ENCODE measurements at regions not wholly inside any gene's neighbourhood (a gene's known extent, or its start where the extent isn't known, plus 50 kb on each side); places are given as distances from the start of the nearest gene placed in this dataset.
A peak's percentile ranks its signal among the peaks of the same experiment; 100 is the strongest.

DNA sequence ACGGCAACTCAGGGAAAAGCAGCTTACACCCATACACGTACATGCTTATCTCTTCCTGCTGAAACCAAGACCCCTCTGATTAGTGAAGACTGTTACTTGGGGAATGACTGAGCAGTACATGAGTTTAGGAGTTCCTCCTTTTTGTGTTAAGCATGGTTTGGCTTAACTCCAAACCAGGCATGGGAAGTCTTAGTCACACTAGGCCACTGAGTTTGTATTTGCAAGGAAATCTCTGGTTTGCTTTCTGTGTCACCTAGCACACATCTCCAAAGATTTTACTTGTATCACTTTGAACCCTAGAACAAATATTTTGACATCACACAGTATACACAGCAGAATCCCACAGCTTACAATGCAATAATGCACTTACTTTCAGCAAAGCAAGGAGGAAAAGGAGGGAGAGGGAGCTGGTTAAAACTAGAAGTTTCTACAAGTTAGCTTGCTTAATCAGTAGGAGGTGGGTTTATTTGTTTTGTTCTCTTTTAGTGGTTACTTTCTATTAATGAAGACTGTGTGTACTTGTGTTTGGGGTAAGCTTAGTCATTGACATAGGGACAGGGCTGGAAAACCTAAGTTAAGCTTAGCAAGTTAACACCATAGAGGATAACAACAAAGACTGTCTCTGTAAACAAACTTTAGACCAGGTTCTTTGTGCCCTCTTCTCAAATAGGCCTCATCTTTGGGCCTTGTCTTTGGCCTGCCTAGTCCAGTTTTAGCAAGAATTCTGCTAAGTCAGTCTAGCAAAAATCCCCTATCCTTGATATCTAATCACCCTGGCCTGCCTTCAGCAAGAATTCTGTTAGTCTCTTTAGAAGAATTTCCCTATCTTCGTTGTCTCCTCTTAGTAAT lies 219.4 kb downstream of the MREG start (continued):
- TF ChIP-seq HMGN3 (IDR thresholded peaks at IDR 0.05; ENCODE audit: borderline replicate concordance, extremely low read depth, insufficient read length, low read depth, low read length) (no peak), TAF9B (IDR thresholded peaks at IDR 0.05; ENCODE audit: partially characterized antibody) (peak; percentile 51), PCBP2 (IDR thresholded peaks at IDR 0.05; ENCODE audit: low read depth, low read length, poor library complexity, severe bottlenecking) (no peak), ZNF511 (CRISPR knock-in tag; IDR thresholded peaks at IDR 0.05) (no peak), EP400 (IDR thresholded peaks at IDR 0.05) (peak; percentile 59), TEAD2 (tag; IDR thresholded peaks at IDR 0.05) (no peak), RB1 (IDR thresholded peaks at IDR 0.05; ENCODE audit: low read depth) (no peak), RUNX1 (IDR thresholded peaks at IDR 0.05; ENCODE audit: low read depth) (no peak), ZNF239 (CRISPR knock-in tag; IDR thresholded peaks at IDR 0.05) (no peak), SOX6 (IDR thresholded peaks at IDR 0.05) (no peak), HCFC1 (IDR thresholded peaks at IDR 0.05; ENCODE audit: low read depth, low read length) (no peak), HNRNPUL1 (IDR thresholded peaks at IDR 0.05; ENCODE audit: low read length) (no peak), ZNF318 (IDR thresholded peaks at IDR 0.05; ENCODE audit: borderline replicate concordance in 1 of 2, low read depth in 1 of 2) (no peak), MAFK (IDR thresholded peaks at IDR 0.05; ENCODE audit: low read length) (peak; percentile 50)
- TF ChIP-seq, protein P1, sequence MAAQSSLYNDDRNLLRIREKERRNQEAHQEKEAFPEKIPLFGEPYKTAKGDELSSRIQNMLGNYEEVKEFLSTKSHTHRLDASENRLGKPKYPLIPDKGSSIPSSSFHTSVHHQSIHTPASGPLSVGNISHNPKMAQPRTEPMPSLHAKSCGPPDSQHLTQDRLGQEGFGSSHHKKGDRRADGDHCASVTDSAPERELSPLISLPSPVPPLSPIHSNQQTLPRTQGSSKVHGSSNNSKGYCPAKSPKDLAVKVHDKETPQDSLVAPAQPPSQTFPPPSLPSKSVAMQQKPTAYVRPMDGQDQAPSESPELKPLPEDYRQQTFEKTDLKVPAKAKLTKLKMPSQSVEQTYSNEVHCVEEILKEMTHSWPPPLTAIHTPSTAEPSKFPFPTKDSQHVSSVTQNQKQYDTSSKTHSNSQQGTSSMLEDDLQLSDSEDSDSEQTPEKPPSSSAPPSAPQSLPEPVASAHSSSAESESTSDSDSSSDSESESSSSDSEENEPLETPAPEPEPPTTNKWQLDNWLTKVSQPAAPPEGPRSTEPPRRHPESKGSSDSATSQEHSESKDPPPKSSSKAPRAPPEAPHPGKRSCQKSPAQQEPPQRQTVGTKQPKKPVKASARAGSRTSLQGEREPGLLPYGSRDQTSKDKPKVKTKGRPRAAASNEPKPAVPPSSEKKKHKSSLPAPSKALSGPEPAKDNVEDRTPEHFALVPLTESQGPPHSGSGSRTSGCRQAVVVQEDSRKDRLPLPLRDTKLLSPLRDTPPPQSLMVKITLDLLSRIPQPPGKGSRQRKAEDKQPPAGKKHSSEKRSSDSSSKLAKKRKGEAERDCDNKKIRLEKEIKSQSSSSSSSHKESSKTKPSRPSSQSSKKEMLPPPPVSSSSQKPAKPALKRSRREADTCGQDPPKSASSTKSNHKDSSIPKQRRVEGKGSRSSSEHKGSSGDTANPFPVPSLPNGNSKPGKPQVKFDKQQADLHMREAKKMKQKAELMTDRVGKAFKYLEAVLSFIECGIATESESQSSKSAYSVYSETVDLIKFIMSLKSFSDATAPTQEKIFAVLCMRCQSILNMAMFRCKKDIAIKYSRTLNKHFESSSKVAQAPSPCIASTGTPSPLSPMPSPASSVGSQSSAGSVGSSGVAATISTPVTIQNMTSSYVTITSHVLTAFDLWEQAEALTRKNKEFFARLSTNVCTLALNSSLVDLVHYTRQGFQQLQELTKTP (IDR thresholded peaks at IDR 0.05; ENCODE audit: low read depth in 1 of 2, partially characterized antibody in 2 of 2): peak; percentile 32 to 52
